Bronchial epithelial cell (primary cell): ENCODE measurements at regions not wholly inside any gene's neighbourhood (a gene's known extent, or its start where the extent isn't known, plus 50 kb on each side); places are given as distances from the start of the nearest gene placed in this dataset.

Source experiments
- DNase-seq: peaks from one replicate; pipeline ENCODE4 v3.0.0-alpha.2; 2010; ENCODE audit warnings: low read depth
- FAIRE-seq: peaks from 2 replicates; lab custom pipeline; 2011; peaks lifted over from hg19 to GRCh38; lab: Jason Lieb, UNC
- H3K27me3 ChIP-seq: 2 replicates; pipeline ENCODE4 v1.5.1; 2011; ENCODE audit warnings: low read length; ENCODE audit not compliant: control insufficient read depth, insufficient read depth
- H3K36me3 ChIP-seq: 2 replicates; pipeline ENCODE4 v1.5.1; 2011; ENCODE audit warnings: low read length; ENCODE audit not compliant: control insufficient read depth, insufficient read depth
- H3K4me3 ChIP-seq: 2 replicates; pipeline ENCODE4 v1.5.1; 2011; ENCODE audit warnings: mild to moderate bottlenecking, low read depth, low read length, control low read depth
- TF ChIP-seq, protein P1 (sequence below): IDR thresholded peaks from 2 replicates; pipeline ENCODE4 v1.5.1; 2011; ENCODE audit warnings: mild to moderate bottlenecking, moderate library complexity, low read length, control low read depth, inconsistent platforms; ENCODE audit not compliant: insufficient read depth, severe bottlenecking

DNA sequence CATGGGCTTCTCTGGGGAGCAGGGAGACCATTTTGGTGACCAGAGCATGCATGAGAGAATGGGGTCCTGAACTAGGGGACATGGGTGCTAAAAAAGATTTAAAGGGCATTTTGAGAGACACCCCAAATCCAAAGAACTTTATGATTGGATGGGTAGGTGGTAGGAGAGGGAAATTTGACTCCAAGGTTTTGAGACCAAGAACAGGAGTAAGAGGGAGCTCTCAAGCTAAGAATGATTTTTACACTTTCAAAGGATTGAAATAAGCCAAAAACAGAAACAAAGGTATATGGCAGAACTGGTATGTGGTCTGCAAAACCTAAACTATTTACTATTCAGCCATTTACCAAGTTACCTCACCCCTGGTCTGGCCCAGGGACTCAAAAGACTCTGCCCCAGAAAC is 318.2 kb upstream of the CLINT1 start:
- FAIRE-seq, result no peak
- no peaks in the 10 kb centered on the region for H3K36me3 ChIP-seq
- H3K4me3 ChIP-seq, result no peak overlapping the region
- DNase-seq, result no peak
- H3K27me3 ChIP-seq, result no peaks in the 10 kb centered on the region
- TF ChIP-seq, protein P1, sequence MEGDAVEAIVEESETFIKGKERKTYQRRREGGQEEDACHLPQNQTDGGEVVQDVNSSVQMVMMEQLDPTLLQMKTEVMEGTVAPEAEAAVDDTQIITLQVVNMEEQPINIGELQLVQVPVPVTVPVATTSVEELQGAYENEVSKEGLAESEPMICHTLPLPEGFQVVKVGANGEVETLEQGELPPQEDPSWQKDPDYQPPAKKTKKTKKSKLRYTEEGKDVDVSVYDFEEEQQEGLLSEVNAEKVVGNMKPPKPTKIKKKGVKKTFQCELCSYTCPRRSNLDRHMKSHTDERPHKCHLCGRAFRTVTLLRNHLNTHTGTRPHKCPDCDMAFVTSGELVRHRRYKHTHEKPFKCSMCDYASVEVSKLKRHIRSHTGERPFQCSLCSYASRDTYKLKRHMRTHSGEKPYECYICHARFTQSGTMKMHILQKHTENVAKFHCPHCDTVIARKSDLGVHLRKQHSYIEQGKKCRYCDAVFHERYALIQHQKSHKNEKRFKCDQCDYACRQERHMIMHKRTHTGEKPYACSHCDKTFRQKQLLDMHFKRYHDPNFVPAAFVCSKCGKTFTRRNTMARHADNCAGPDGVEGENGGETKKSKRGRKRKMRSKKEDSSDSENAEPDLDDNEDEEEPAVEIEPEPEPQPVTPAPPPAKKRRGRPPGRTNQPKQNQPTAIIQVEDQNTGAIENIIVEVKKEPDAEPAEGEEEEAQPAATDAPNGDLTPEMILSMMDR, result no peak

DNA sequence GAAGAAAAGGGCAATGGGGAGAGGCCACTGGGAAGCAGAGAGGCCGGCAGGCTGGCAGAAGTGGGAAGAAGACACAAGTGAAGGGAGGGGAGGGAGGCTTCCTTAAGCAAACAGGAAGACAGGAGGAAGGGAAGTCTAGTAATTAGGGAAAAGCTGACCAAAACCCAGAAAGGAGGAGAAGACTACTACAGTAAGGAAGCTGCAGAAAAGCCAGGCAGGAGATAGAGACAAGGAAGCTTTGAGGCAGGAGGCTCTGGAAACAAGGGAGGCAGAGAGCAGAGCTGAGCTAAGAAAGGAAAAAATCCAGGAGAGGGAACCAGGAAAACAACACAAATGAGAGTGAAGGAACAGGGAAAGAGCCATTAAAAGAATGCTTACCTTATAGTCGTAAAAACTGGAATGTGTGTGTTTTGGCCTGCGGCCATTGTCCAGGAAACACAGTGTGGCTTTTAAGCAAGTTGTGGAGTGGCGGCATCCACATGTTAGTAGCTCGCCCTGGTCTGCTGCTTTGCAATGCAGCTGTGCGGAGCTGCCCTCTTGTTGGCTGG is 317.1 kb upstream of the CLINT1 start:
- DNase-seq (no peak), FAIRE-seq (no peak)
- H3K4me3 ChIP-seq, result no peak overlapping the region
- H3K36me3 ChIP-seq, result no peaks in the 10 kb centered on the region
- no peaks in the 10 kb centered on the region for H3K27me3 ChIP-seq
- TF ChIP-seq, protein P1, result no peak

DNA sequence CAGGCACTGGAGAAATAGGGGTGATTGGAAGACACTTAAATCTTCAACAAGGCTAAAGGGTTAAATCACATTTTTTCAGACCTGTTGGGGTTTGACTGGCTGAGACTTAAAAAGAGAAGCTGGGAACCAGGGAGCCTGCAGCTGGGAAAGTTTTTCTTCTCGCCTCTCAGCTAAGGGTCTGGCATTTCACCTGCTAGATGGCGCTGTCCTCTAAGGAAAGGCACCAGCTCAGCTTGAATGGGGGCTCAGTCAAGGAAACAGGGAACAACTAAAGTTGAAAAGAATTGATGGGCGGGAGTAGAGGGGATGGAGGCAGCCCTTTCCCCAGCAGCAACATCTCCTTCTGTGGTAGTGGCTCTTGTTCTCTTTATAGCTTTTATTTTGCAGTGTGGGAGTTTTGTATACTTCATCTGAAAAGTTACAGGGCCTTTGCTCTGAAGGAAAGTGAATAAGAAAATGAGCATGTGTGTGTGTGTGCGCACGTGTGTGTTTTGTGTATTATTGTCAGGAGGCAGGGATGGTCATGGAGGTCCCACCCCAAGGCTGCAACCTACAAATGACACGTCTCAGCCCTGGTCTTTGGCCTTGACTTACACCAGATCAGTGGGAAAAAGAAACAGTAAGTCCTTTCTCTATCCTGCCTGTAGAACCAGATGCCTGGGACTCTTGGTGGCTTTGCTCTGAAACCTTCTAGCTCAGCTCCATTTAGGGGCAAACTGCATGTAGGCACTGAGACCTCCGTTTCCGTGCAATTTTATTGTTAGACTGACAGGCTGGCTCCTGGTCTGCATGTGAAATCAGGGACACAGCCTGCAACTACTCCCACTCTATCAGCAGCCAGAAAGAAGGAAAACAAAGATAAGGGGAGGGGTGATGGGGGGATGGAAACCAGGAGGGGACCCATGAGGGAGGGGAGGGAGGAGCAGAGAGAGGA is 316.2 kb upstream of the CLINT1 start:
- H3K36me3 ChIP-seq, result no peaks in the 10 kb centered on the region
- H3K4me3 ChIP-seq, result no peak overlapping the region
- FAIRE-seq (no peak), DNase-seq (peak; percentile 46)
- H3K27me3 ChIP-seq, result no peaks in the 10 kb centered on the region
- TF ChIP-seq, protein P1, result peak; percentile 80

DNA sequence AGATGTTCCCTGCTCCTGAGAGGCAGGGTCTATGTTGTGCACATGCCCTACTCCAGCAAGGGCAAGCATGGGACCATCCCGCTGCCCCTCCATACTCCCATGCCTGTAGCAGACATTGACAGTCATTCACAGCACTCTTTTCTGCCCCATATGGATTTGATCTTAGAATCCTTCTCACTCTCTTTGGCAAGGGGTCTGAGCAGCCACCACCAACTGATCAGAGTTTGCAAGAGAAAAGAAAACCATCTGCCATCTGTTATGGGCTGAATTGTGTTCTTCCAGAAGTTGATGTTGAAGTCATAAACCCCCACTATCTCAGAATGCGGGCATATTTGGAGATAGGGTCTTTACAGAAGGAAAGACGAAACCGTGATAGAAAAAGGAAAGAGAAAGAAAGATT is 315.1 kb upstream of the CLINT1 start:
- FAIRE-seq, result no peak
- TF ChIP-seq, protein P1, result no peak
- H3K36me3 ChIP-seq, result no peaks in the 10 kb centered on the region
- no peak for DNase-seq
- H3K27me3 ChIP-seq, result no peaks in the 10 kb centered on the region
- no peak overlapping the region for H3K4me3 ChIP-seq

DNA sequence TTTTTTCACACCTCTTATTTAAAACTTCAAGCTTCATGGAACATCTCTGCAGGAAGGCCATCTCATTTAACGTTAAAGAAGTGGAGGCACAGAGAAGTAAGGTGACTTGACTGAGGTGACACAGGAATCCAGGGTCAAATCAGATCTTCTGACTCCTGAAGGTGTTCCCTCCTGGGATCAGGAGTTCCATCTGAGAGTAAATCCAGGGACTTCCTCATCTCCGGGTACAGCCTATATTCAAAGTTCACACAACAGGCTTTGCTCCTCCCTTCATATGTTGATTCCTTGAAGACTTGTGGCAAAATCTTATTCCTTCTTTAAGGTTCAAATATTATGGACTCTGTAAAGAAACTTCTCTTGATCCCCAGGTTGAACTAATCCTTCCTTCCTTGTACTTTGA is 313.1 kb upstream of the CLINT1 start:
- no peaks in the 10 kb centered on the region for H3K36me3 ChIP-seq
- no peaks in the 10 kb centered on the region for H3K27me3 ChIP-seq
- DNase-seq, result no peak
- H3K4me3 ChIP-seq, result no peak overlapping the region
- TF ChIP-seq, protein P1, result no peak
- no peak for FAIRE-seq

DNA sequence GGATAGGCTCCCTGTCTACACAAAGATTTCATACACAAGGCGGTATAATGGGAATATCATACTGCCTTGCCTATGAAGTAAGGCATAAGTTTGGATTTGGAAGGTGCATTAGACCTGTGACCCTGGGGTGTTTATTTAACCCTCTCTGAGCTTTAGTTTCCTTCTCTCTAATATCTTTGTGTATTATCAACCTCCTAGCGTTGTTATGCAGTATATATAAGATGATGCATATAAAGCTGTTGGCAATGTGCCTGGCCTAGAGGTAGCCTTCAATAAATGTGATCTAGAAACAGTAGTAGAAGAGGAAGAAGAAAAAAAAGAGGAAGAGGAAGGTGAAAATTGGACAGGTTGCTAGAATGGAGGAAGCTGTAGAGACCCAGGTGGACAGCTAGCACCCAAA is 311.6 kb upstream of the CLINT1 start:
- no peak for FAIRE-seq

More for the DNA sequence above, 311.6 kb upstream of the CLINT1 start:
- DNase-seq, result no peak
- H3K27me3 ChIP-seq, result no peaks in the 10 kb centered on the region
- TF ChIP-seq, protein P1, result no peak
- H3K4me3 ChIP-seq, result no peak overlapping the region
- no peaks in the 10 kb centered on the region for H3K36me3 ChIP-seq
